ENCODE measurements at regions not wholly inside any gene's neighbourhood (a gene's known extent, or its start where the extent isn't known, plus 50 kb on each side); places are given as distances from the start of the nearest gene placed in this dataset.

DNA sequence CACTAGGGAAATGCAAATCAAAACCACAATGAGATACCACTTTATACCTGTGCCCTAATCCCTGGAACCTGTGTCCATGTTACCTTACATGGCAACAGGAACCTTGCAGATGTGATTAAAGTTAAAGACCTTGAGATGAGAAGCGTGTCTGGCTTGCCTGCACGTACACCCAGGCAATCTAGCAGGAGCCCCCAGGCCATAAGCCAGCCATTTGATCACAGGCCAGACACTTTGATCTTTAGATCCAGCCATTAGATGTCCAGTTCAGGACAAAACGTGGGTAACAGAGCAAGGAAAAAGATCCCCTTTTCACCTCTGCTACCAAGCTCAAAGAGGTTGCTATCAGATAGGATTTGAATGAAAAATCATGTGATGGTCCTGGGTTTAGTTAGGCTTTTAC is 378.8 kb downstream of the BUD13 start:
- TF ChIP-seq, protein P1, sequence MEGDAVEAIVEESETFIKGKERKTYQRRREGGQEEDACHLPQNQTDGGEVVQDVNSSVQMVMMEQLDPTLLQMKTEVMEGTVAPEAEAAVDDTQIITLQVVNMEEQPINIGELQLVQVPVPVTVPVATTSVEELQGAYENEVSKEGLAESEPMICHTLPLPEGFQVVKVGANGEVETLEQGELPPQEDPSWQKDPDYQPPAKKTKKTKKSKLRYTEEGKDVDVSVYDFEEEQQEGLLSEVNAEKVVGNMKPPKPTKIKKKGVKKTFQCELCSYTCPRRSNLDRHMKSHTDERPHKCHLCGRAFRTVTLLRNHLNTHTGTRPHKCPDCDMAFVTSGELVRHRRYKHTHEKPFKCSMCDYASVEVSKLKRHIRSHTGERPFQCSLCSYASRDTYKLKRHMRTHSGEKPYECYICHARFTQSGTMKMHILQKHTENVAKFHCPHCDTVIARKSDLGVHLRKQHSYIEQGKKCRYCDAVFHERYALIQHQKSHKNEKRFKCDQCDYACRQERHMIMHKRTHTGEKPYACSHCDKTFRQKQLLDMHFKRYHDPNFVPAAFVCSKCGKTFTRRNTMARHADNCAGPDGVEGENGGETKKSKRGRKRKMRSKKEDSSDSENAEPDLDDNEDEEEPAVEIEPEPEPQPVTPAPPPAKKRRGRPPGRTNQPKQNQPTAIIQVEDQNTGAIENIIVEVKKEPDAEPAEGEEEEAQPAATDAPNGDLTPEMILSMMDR (IDR thresholded peaks at IDR 0.05; ENCODE audit: low read depth, low read length): no peak
- no peak for TF ChIP-seq EZH2phosphoT487 (IDR thresholded peaks at IDR 0.05; ENCODE audit: low read depth)

Data from OCI-LY3 (cell line).